HG03342 (cell line): ENCODE measurements at regions not wholly inside any gene's neighbourhood (a gene's known extent, or its start where the extent isn't known, plus 50 kb on each side); places are given as distances from the start of the nearest gene placed in this dataset.
"Not testable (repeated sequence)": the region's sequence is repeated elsewhere in the genome, so short reads cannot be mapped to it uniquely, and the experiment has no call there.

Source experiments
- ATAC-seq: cut with Tn5 transposase; IDR thresholded peaks from one replicate; pipeline ENCODE4 v1.9.1; 2021; ENCODE audit warnings: mild to moderate bottlenecking, moderate library complexity; ENCODE audit not compliant: unreplicated experiment

- no peak for ATAC-seq
These were observed 51.5 kb upstream of the C1orf53 start for GRCh38 chr1:197850918-197851317.

GRCh38 chr1:197850042-197850441 is 52.4 kb upstream of the C1orf53 start:
- no peak for ATAC-seq

GRCh38 chr1:197848350-197848749 is 54.1 kb upstream of the C1orf53 start:
- no peak for ATAC-seq

GRCh38 chr1:197845886-197846285 is 56.5 kb upstream of the C1orf53 start:
- no peak for ATAC-seq

GRCh38 chr1:197844651-197845050 is 57.8 kb upstream of the C1orf53 start:
- no peak for ATAC-seq

- no peak for ATAC-seq
These were observed 59.0 kb upstream of the C1orf53 start for GRCh38 chr1:197843401-197843800.

GRCh38 chr1:197842646-197843045 is 59.8 kb upstream of the C1orf53 start:
- ATAC-seq: no peak

GRCh38 chr1:197841883-197842553 is 60.4 kb upstream of the C1orf53 start:
- ATAC-seq: no peak

GRCh38 chr1:197841158-197841557 is 61.3 kb upstream of the C1orf53 start:
- ATAC-seq: no peak

GRCh38 chr1:197839786-197840185 is 62.6 kb upstream of the C1orf53 start:
- ATAC-seq: not testable (repeated sequence)

- peak; percentile 61 for ATAC-seq
These were observed 63.6 kb upstream of the DENND1B start for GRCh38 chr1:197838836-197839235.

GRCh38 chr1:197837911-197838310 is 62.6 kb upstream of the DENND1B start:
- ATAC-seq: no peak

GRCh38 chr1:197836356-197836755 is 61.1 kb upstream of the DENND1B start:
- not testable (repeated sequence) for ATAC-seq

GRCh38 chr1:197829011-197829410 is 53.7 kb upstream of the DENND1B start:
- ATAC-seq: not testable (repeated sequence)

GRCh38 chr1:197825541-197825940 is 50.3 kb upstream of the DENND1B start:
- ATAC-seq: no peak
